Occipital lobe (tissue), 1 donor: ENCODE measurements at regions not wholly inside any gene's neighbourhood (a gene's known extent, or its start where the extent isn't known, plus 50 kb on each side); places are given as distances from the start of the nearest gene placed in this dataset.
"Not testable (repeated sequence)": the region's sequence is repeated elsewhere in the genome, so short reads cannot be mapped to it uniquely, and the experiment has no call there.

Source experiments
- DNase-seq: peaks from one replicate; lab custom pipeline; 2025; lab: John Stamatoyannopoulos, UW

DNA sequence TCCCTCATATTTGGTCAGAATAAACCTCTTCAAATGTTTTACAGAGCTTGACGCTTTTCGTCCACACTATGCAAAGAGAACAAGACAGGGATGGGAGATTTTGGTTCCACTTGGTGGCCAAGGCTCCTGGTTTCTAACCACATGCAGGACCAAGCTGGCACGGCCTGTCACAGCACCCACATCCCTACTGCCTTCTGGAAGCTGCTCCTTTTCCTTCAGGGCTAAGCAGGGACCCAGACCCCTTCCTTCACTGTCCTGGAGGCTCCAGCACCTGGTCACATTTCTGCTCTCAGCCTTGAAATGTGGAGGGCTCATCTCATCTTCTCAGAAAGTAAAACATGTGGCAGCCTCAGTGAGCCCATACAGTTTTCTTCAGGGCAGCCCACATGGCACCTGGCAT lies 50.4 kb upstream of the ARHGEF7 start:
- no peak for DNase-seq

DNA sequence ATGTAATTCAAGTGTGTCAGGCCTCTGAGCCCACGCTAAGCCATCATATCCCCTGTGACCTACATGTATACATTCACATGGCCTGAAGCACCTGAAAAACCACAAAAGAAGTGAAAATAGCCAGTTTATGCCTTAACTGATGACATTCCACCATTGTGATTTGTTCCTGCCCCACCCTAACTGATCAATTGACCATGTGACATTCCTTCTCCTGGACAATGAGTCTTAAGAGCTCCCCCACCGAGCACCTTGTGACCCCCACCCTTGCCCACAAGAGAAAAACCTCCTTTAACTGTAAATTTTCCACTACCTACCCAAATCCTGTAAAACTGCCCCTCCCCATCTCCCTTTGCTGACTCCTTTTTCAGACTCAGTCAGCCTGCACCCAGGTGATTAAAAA lies 52.1 kb upstream of the ARHGEF7 start:
- DNase-seq: no peak

GRCh38 chr13:111062305-111062704 lies 52.8 kb upstream of the ARHGEF7 start:
- DNase-seq: no peak

- no peak for DNase-seq
Observed at GRCh38 chr13:111061358-111062045, 53.6 kb upstream of the ARHGEF7 start.

- no peak for DNase-seq
Observed at GRCh38 chr13:111060237-111060919, 54.7 kb upstream of the ARHGEF7 start.

GRCh38 chr13:111058796-111059506 lies 56.2 kb upstream of the ARHGEF7 start:
- no peak for DNase-seq

GRCh38 chr13:111058339-111058738 lies 56.8 kb upstream of the ARHGEF7 start:
- not testable (repeated sequence) for DNase-seq

DNA sequence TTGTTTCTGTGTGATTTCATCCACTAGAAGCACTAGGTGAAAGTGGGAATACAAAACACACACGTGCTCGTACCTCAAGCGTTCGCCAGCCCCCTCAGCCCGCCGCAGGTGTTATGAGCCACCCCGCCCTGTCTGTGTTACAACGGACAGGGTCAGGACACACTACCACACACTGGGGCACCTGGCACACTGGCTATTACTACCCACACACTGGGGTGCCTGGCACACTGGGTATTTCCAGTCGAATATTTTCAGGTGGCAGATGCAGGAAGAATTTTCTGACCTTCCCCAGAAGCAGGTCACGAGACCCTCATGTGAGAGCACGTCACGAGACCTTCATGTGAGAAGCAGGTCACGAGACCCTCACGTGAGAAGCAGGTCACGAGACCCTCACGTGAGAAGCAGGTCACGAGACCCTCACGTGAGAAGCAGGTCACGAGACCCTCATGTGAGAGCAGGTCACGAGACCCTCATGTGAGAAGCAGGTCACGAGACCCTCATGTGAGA lies 63.3 kb upstream of the ARHGEF7 start:
- not testable (repeated sequence) for DNase-seq

DNA sequence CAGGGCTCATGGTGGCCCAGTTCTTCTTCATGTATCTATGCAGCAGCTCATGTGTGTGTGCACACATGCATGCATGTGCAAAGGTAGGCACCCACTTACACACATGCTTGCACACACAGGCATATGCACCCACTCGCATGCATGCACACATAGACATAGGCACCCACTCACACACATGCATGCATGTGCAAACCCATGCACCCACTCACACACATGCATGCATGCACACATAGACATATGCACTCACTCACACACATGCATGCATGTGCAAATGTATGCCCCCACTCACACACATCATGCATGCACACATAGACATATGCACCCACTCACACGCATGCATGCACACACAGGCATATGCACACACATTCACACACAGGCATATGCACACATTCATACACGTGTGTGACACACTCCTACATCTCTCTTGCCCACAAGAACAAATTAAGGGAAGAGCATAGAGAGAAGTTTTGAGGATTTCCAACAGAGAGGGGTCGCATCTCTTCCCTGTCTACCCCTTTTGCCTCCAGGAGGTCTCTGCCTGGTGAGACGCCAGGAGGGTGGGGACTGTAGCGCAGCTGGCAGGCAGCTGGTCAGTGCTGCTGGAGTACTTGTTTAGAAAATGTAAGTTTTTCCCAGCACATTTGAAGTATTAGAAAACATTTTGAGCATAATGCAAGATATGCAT lies 63.9 kb upstream of the ARHGEF7 start:
- DNase-seq: no peak

GRCh38 chr13:111050539-111050879 lies 64.6 kb upstream of the ARHGEF7 start:
- no peak for DNase-seq

DNA sequence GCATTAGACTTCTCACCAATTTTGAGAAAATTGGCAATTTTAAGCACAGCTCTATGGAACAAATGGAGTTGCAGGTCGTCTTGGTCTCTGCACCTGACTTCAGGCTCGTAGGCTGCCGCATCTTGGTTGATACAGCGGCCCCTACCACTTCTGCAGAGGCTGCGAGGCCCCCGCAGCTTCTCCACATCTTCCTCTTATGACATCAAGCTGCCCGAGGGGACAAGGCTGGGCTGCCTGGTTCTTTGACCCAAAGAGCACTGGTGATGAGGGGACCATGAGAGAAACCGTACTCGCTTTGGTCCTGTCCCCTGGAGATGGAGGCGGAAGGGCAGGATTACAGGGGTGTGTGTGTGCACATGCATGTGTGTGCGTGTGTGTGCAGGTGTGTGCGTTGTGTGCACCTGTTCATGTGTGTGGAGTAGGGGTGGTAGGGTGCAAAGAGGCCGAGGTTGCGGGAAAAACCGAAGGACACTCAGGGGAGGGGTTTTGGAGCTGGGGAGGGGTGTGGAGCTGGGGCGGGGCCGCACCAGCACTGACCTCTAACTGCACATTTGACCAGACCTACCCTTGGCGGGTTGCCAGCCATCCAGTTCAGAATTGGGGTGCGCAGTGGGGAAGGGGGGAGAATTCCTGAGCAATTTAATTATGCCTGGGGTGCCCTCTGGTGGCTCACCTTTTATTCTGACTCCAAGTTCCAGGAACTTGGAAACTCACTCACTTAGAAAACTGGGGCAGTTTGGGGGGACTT lies 65.1 kb upstream of the ARHGEF7 start:
- DNase-seq: no peak

DNA sequence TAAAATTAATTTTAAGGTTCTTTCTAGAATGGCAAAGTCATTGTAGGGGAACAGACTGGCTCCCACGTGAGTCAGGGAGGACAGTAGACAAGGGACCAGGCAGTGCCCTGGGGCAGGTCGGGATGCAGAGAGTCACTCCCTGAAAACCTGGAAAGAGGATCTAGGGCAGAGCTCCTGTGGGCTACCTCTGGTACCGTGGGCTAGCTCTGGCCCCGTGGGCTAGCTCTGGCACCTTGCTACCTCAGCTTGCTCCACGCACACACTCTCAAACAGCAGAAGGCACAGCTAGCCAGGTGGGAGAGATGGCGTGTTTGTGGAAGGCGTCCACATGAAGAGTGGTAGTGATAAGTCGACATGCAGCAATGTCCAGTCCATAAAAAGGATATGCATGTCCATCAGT lies 66.7 kb upstream of the ARHGEF7 start:
- DNase-seq: no peak

GRCh38 chr13:111047326-111047725 lies 67.8 kb upstream of the ARHGEF7 start:
- no peak for DNase-seq

DNA sequence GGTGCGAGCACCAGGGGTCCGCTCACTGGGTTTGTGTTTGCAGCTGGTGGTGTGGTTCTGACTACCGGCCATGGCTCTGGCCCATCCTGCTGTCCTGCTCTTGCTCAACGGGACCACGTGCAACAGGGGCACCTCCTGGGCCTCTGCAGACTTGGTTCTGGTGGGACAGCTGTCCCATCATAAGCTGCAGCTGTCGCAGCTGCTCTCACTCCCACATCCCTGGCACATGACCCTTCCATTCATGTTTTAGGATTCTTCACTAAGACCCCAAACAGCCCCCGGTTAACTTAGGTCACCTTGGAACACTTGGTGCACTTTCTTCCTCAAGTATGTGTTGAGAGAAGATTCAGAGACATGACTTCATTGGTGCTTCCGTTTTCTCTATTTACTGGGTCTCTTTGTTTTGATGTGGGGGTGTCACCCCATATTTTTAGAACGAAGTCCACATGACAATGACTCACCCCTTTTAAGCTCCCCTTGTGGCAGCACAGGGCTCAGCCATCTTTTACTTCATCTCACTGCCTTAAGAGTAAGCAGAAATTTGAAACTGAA lies 68.4 kb upstream of the ARHGEF7 start:
- DNase-seq: no peak

- no peak for DNase-seq
Observed at GRCh38 chr13:111045170-111045569, 69.9 kb upstream of the ARHGEF7 start.

- DNase-seq: no peak
Observed at GRCh38 chr13:111044087-111044830, 70.9 kb upstream of the ARHGEF7 start.

- DNase-seq: no peak
Observed at GRCh38 chr13:111043575-111043982, 71.5 kb upstream of the ARHGEF7 start.

- no peak for DNase-seq
Observed at GRCh38 chr13:111042661-111043226, 72.4 kb upstream of the ARHGEF7 start.

GRCh38 chr13:111040830-111041229 lies 74.3 kb upstream of the ARHGEF7 start:
- no peak for DNase-seq

DNA sequence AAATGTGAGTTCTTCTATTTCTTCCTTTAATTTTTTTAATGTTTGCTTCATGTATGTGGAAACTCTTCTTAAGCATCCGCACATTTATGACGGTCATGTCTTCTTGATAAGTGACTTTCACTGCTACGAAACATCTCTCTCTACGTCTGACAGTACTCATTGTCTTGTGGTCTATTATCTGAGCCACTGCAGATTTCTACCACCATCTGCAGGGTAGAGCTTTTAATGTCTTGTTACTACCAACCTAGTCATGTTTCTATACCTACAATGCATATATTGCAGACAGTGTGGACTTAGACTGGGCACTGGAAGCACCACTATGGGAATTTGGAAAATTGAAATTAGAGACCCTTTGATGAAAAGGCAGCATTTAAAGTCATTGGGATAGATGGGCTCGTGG lies 75.4 kb upstream of the ARHGEF7 start:
- no peak for DNase-seq
